ENCODE measurements at regions not wholly inside any gene's neighbourhood (a gene's known extent, or its start where the extent isn't known, plus 50 kb on each side); places are given as distances from the start of the nearest gene placed in this dataset.

DNA sequence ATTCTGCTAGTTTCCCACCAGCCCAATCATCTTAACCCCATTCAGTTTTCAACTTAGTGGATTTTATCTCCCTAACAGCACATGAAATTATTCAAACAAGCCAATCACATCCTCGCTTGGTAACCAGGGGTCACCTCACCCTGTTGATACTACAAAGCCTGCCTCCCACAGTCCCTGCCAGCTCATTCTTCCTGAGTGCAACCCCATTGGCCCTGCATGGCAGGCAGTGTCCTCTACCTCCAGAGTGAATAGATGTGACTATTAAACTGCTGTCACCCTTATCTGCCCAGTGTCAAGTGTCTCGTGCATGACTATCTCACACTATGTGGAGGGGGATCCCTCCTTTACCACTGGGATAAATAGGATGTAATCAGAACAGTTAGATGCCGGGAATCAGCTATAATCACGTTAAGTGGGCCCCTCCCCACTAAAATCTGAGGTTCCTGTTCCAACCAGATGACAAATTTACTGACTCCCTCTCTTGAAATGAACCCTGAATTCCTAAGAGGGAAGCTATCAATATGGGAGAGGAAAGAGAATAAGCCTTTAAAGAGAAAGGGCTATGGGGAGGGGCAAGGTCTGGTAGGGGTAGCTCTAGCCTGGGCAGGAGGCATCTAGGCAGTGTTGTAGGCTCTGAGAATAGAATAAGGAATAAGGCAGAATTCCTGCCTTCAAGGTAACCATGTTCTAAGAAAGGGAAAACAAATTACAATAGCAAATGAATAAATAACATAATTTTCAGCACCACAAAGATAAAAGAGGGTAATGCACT lies 155.9 kb downstream of the SLC30A10 start:
- no peak for DNase-seq

DNA sequence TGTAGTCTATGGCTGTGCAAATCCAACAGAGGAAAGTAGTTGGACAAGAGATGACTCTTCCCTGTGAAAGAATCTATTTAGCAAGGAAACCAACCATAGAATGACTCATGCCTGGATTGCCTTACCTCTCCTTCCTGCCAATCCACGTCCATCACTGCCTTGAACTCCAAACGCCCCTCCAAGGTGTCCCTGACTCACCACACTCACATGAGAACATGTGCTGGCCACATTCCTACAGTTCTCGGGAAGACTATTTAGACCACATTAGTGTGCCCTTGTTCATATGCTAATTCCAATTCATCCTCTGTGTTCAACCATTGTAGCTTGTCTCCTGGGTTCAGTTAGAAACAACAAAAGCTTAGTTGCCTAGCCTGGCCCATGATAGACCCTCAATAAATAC lies 157.3 kb downstream of the SLC30A10 start:
- DNase-seq, result no peak

DNA sequence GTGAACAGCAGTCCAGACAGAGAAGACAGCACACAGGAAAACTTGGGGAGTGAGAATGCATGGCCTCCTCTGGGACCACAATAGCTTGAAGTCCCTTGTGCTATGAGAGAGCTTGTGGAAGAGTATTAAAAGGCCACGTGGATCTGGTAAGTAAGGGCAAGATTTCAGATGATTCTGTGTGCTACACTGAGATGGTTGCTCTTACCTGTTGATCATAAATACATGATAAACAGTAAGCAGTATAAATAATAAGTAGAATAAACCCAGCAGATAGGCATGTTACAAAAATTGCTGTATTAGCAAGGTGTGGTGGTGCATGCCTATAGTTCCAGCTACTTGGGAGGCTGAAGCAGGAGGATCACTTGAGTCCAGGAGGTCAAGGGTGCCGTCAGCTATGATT lies 150.4 kb upstream of the ZC3H11B start:
- DNase-seq, result no peak

DNA sequence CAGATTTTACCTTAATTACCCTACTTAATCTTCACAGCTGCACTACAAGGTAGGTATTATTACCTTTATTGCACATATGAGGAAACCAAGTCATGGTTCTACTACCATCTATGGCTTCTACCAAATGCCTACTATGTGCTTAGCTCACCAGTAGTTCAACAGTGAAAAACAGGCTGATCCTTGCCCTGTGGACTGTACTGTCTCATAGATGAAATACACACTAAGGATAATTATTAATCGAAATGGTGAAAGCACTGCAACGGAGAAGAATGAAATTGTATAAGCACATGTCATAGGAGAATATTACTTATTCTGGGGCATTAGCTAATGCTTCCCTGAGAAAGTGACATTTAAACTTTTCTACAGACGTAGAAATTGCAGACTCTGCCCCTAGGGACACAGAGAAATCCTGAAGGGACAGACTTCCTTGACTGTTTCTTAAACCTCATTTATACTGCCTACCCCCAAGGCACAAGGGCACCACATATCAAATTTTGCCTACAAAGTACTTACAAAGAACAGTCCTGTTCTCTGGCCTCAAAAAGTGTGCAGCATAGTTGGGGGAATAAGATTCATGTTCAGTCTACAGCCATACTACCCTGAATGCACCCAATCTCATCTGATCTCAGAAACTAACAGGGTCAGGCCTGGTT lies 148.4 kb upstream of the ZC3H11B start:
- DNase-seq, result no peak

DNA sequence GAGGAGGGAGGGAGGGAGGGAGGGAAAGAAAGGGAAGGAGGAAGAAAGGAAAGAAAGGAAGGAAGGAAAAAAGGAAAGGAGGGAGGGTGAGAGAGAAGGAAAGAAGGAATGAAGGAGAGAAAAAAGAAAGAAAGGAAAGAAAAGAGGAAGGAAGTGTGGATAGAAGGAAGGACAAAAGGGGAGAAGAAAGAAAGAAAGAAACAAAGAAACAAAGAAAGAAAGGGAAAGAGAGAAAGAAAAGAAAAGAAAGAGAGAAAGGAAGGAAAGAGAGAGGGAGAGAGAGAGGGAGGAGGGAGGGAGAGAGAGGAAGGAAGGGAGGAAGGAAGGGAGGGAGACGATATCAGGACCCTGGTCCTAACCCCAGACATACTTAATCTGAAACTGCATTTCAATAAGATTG lies 146.2 kb upstream of the ZC3H11B start:
- DNase-seq, result no peak

GRCh38 chr1:219757890-219758289 lies 145.0 kb upstream of the ZC3H11B start:
- DNase-seq, result no peak

DNA sequence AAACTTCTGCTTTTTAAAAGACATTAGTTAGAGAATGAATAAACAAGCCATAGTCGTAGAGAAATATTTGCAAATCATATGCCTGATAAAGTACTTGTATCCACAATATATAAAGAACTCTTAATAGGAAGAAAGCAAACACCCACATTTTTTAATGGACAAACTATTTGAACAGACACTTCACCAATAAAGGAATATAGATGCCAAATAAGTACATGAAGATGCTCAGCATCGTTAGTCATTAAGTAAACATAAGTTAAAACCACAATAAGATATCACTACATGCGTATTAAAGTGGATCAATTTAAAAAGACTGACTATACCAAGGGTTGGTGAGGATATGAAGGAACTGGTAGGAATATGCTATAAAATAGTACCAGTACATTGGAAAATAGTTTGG lies 142.3 kb upstream of the ZC3H11B start:
- no peak for DNase-seq

DNA sequence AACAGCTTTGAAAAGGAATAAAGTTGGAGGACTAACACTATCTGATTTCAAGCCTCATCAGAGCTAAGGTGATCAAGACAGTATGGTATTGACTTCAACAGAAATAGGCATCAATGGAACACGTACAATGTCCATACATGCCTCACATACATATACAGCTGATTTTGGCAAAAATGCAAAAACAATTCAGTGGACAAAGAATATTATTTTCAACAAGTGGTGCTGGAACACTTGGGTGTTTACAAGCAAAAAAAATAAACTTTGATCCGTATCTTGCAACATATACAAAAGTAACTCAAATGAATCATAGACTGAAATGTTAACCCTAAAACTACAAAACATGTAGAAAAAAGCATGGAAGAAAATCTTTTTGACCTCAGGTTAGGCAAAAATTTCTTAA lies 141.9 kb upstream of the ZC3H11B start:
- no peak for DNase-seq

GRCh38 chr1:219753914-219754313 lies 141.0 kb upstream of the ZC3H11B start:
- no peak for DNase-seq

DNA sequence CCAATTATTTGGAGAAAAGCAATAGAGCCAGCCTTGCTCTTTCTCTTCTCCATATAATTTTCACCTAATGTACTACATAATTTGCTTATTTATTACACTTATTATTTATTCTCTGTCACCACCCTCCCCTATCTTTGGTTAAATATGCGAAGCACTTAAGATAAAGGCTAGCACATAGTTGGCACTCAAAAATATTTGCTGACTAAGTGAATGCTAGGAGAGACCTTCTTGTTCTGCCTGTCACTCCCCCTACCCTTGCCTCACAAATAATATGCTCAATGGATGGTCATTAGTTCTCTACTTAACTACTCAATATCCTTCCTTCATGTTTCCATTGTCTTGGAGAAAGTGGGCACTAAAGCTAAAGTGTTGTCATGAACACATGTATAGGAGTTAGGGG lies 139.7 kb upstream of the ZC3H11B start:
- no peak for DNase-seq

DNA sequence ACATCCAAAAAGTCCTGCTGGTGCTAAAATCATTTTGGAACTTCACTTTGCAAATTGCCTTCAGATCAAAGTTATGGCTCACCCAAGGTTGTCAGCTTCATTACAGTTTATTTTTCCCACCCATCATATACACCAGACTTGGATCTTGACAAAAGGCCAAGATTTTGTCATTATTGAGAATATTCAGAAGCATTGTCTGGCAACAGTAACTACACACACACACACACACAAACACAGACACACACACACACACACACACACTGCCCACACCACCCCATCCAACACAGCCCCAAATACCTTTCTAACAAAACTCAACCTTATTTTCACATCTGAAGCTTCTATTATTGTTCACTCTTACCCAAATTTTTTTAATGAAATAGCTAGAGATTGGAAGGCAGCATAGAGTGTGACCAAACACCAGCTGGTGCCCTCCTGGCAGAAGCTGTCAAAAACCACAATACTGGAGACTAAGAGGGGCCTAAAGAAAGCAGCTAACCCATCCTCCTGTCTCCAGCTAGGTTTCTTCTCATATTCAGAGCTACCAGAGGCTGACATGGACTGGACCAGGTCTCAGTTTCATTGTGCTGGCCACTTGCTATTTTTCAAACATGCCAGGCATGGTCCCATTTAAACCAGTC lies 139.1 kb upstream of the ZC3H11B start:
- no peak for DNase-seq

DNA sequence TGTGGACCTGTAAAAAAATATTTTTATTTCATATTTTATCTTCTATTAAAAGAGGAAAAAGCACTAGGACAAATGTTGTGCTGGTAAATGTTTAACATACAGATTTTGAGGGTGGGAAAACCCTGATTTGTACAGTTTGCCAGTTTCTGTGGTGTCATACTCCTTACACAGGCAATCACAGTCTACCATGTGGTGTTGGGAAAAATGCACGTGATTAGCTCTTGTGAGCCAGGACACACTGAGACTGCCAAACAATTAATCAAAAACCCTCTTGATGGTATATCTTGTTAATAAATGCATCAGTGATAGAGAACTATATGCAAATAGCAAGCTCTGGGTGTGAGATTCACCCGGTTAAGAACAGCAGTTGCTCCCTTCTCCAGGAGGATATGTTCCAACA lies 136.5 kb upstream of the ZC3H11B start:
- DNase-seq, result no peak

DNA sequence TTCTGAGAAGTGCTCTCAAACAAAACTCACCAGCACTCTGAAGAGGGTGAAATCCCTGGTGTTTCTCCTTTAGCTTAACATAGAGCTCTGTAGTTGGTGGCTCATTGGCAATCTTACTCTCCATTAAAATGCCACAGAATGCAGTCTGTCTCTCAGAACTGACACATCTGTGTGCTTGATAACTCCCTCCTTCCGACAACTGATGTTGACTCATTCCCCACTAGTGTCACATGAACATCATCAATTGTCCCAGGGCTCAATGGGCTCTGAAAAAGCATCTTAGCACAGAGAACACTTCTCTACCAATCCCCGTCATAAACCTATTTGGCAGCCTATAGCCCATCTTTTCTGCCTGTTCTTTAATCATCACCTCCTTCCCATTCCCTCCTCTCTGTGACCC lies 133.2 kb upstream of the ZC3H11B start:
- DNase-seq, result no peak

- no peak for DNase-seq
These were observed 132.0 kb upstream of the ZC3H11B start for GRCh38 chr1:219744652-219745469.

- no peak for DNase-seq
These were observed 128.4 kb upstream of the ZC3H11B start for GRCh38 chr1:219741011-219741970.

DNA sequence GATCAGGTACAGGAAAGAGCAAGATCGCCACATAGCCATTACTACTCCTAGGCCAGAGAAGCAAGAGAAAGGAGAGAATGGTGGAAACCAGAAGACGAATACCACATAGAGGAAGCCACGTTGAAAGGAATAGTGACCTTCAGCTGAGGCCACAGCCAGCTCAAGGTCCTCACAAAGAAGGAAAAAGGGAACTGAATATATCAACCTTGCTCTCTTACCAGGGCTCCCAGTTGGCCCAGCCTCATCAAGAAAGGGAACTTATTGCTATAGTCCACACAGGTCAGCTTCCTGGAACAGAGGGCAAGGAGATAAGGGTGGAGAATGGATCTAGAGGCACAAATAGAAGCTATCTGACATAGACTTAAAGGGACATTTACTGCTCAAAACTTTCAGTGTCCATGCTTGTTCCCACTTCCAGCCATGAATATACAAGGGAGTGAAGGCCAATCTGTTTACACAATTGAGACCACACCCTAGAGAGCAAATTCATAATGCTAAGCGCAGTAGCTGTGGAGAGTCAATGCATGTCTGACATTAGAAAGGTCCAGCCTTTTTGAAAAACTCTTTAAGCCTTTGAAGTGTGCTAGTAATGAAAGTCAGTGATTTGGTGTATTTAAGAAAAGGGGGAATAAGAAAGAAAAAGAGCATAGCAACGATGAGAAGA lies 120.7 kb upstream of the ZC3H11B start:
- no peak for DNase-seq

GRCh38 chr1:219732814-219733491 lies 120.0 kb upstream of the ZC3H11B start:
- DNase-seq, result no peak

- no peak for DNase-seq
These were observed 118.9 kb upstream of the ZC3H11B start for GRCh38 chr1:219731771-219732170.

GRCh38 chr1:219726480-219727272 lies 113.8 kb upstream of the ZC3H11B start:
- no peak for DNase-seq

DNA sequence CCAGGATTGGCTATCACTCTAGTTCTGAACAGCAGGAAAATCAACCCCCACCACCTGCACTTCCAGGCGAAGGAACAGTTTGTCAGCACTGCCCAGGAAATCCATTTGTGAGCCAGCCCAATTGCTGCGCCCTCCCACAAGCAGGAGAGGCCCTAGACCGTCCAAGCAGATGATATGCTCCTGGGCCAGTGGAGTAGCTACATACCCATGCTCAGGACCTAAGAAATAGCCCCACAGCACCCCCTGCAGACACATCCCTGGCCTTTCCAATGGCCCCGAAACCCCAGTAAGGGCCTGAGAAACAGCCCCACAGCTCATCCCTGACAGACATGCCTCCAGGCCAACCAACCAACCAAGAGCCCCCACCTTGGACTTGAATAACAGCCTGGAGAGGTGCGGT lies 111.5 kb upstream of the ZC3H11B start:
- DNase-seq, result no peak
